OCI-LY7 (cell line): ENCODE measurements at regions not wholly inside any gene's neighbourhood (a gene's known extent, or its start where the extent isn't known, plus 50 kb on each side); places are given as distances from the start of the nearest gene placed in this dataset.

Experiments
- BruUV-seq: library from RNA; stranded (reverse); fragments of 400-500 nt; replicated peaks from 2 replicates; lab custom pipeline; 2021; lab: Mats Ljungman, UMichigan
- CTCF ChIA-PET: fragments of 300-600 bp; sonication (Branson Sonifier 250); formaldehyde crosslinking; loops from one replicate; lab custom pipeline; 2022; ENCODE audit warnings: antibody characterized with exemption; ENCODE audit not compliant: unreplicated experiment; lab: Charles Lee
- POLR2A ChIA-PET: fragments of 300-600 bp; sonication (Branson Sonifier 250); formaldehyde crosslinking; loops from one replicate; lab custom pipeline; 2022; ENCODE audit warnings: antibody characterized with exemption; lab: Charles Lee
- DNase-seq: peaks from one replicate; pipeline ENCODE4 v3.0.0-alpha.2; 2015; ENCODE audit warnings: low spot score
- H2AFZ ChIP-seq: fragments of 200-600 bp; sonication (generic), shearing (Covaris generic); 2 replicates; pipeline ENCODE4 v1.6.1; 2014; ENCODE audit warnings: mild to moderate bottlenecking, antibody characterized with exemption, low read length, moderate library complexity
- H3K27ac ChIP-seq: fragments of 200-600 bp; sonication (generic); 2 replicates; pipeline ENCODE4 v1.5.1; 2014; ENCODE audit warnings: mixed run types, low read depth, mild to moderate bottlenecking, moderate library complexity, low read length, inconsistent platforms; ENCODE audit not compliant: poor library complexity, severe bottlenecking
- H3K36me3 ChIP-seq: fragments of 200-600 bp; sonication (generic); 2 replicates; pipeline ENCODE4 v1.6.1; 2014; ENCODE audit warnings: mild to moderate bottlenecking, antibody characterized with exemption, low read length, moderate library complexity, mixed read lengths; ENCODE audit not compliant: insufficient read depth
- H3K4me1 ChIP-seq: fragments of 200-600 bp; sonication (generic); 2 replicates; pipeline ENCODE4 v1.5.1; 2014; ENCODE audit warnings: mild to moderate bottlenecking, low read length; ENCODE audit not compliant: insufficient read depth, poor library complexity, severe bottlenecking
- H3K4me2 ChIP-seq: fragments of 200-600 bp; sonication (generic); 2 replicates; pipeline ENCODE4 v1.6.1; 2014; ENCODE audit warnings: mild to moderate bottlenecking, low read length
- H3K4me3 ChIP-seq: fragments of 200-600 bp; sonication (generic); 2 replicates; pipeline ENCODE4 v1.5.1; 2014; ENCODE audit warnings: mild to moderate bottlenecking, low read depth, low read length; ENCODE audit not compliant: poor library complexity, severe bottlenecking
- H3K79me2 ChIP-seq: fragments of 200-600 bp; sonication (generic); 2 replicates; pipeline ENCODE4 v1.6.1; 2016; ENCODE audit warnings: low read depth, mild to moderate bottlenecking, low read length, moderate library complexity, mixed read lengths; ENCODE audit not compliant: insufficient read depth
- H3K9me2 ChIP-seq: fragments of 200-600 bp; sonication (generic); 2 replicates; pipeline ENCODE4 v1.6.1; 2016; ENCODE audit warnings: mild to moderate bottlenecking, low read length, mixed read lengths; ENCODE audit not compliant: insufficient read depth
- H3K9me3 ChIP-seq: fragments of 200-600 bp; sonication (generic); 2 replicates; pipeline ENCODE4 v1.6.1; 2014; ENCODE audit warnings: mild to moderate bottlenecking, mixed run types, low read length, mixed read lengths
- H4K20me1 ChIP-seq: fragments of 200-600 bp; sonication (generic); 2 replicates; pipeline ENCODE4 v1.6.1; 2014; ENCODE audit warnings: mild to moderate bottlenecking, antibody characterized with exemption, low read length, moderate library complexity, mixed read lengths; ENCODE audit not compliant: insufficient read depth
- EZH2phosphoT487 ChIP-seq: fragments of 200-600 bp; sonication (generic); IDR thresholded peaks from 2 replicates; pipeline ENCODE4 v1.6.1; 2018; ENCODE audit warnings: low read depth, borderline replicate concordance, mild to moderate bottlenecking, mixed run types, antibody characterized with exemption, low read length, moderate library complexity, mixed read lengths
- intact Hi-C: fragments of 100-400 bp; cut with micrococcal nuclease; formaldehyde crosslinking; loops from one replicate; pipeline ENCODE4 v1.10.0; 2022; ENCODE audit not compliant: unreplicated experiment
- TF ChIP-seq, protein P1 (sequence below): fragments of 200-600 bp; sonication (generic); conservative IDR thresholded peaks from 2 replicates; pipeline ENCODE4 v1.5.1; 2014; ENCODE audit warnings: mild to moderate bottlenecking, antibody characterized with exemption, low read length, moderate library complexity, mixed read lengths

DNA sequence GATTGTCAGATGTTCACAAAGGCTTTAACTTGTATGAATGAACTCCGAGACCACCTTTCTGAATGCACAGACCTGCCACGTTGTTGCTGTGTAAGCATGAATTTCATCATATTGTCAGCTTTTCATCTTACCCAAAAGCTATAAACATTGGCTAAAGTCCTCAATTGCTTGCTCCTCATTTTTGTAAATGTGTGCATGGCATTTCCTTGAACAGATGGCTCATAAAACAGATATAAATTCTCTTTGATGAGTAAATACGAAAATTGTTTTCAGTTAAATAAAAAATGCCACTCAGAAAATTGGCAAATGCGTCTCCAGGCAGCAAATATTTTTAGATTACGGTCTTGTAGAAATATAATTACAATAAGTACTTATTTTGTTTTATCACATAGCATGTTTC lies 226.0 kb upstream of the NDN start:
- CTCF ChIA-PET: no interaction called here

DNA sequence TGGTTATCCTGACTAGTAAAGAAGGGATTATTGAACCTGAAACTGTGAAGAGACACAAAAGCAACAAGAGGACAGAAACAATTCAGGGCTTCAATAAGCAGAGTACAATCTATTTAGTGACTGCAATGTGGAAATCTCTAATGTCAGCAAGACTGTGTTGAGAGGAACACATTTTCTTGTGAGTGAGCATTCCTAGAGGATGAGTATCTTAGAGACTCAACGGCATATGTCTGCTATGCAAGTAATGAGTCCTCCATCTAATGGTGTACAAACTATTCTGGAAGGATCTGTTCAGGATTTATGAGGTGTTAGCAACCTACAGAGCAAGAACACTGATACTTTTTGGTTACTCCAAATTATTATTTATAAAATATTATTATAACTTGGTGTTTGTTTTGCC lies 226.5 kb upstream of the NDN start:
- intact Hi-C loops: no loop called here
- Histone ChIP-seq H3K4me2 (no peak overlapping the region), H3K4me1 (no peaks in the 10 kb centered on the region), H3K4me3 (no peak overlapping the region), H3K9me2 (no peaks in the 10 kb centered on the region), H3K79me2 (no peaks in the 10 kb centered on the region), H4K20me1 (no peaks in the 10 kb centered on the region), H2AFZ (no peak overlapping the region), H3K36me3 (no peaks in the 10 kb centered on the region), H3K9me3 (no peaks in the 10 kb centered on the region), H3K27ac (no peak overlapping the region)
- ChIA-PET CTCF (no interaction called here), POLR2A (no interaction called here)
- no TSS peak for BruUV-seq
- no peak for DNase-seq
- TF ChIP-seq EZH2phosphoT487: no peak
- TF ChIP-seq, protein P1, sequence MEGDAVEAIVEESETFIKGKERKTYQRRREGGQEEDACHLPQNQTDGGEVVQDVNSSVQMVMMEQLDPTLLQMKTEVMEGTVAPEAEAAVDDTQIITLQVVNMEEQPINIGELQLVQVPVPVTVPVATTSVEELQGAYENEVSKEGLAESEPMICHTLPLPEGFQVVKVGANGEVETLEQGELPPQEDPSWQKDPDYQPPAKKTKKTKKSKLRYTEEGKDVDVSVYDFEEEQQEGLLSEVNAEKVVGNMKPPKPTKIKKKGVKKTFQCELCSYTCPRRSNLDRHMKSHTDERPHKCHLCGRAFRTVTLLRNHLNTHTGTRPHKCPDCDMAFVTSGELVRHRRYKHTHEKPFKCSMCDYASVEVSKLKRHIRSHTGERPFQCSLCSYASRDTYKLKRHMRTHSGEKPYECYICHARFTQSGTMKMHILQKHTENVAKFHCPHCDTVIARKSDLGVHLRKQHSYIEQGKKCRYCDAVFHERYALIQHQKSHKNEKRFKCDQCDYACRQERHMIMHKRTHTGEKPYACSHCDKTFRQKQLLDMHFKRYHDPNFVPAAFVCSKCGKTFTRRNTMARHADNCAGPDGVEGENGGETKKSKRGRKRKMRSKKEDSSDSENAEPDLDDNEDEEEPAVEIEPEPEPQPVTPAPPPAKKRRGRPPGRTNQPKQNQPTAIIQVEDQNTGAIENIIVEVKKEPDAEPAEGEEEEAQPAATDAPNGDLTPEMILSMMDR: no peak

More for the DNA sequence above, 226.0 kb upstream of the NDN start:
- no peak overlapping the region for H3K4me3 ChIP-seq
- DNase-seq: no peak
- H3K36me3 ChIP-seq: no peaks in the 10 kb centered on the region
- no peak overlapping the region for H3K4me2 ChIP-seq
- no peak overlapping the region for H3K27ac ChIP-seq
- H3K9me2 ChIP-seq: no peaks in the 10 kb centered on the region
- no peaks in the 10 kb centered on the region for H3K4me1 ChIP-seq
- no peak for TF ChIP-seq EZH2phosphoT487
- TF ChIP-seq, protein P1: no peak
- no peak overlapping the region for H2AFZ ChIP-seq
- BruUV-seq: no TSS peak
- no peaks in the 10 kb centered on the region for H4K20me1 ChIP-seq
- no peaks in the 10 kb centered on the region for H3K9me3 ChIP-seq
- intact Hi-C loops: no loop called here
- no peaks in the 10 kb centered on the region for H3K79me2 ChIP-seq
- POLR2A ChIA-PET: no interaction called here

DNA sequence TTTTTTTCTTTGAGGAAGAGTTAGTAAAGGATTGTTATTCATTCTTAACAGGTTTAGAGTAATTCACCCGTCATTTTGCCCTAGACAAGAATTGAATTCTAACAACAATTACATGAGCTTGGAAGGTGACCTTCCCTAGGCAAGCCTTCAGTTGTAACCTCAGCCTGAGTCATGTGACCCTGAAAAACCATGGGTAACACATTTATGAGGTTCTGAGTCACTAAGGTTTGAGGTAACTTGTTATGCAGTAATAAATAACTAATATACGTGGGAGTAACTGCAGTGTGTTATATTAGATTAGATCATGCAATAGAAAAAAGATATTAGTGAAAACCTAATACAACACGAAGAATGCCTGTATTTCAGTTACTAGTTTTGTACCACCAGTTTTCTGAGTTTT lies 237.6 kb upstream of the NDN start:
- Histone ChIP-seq H3K4me2 (no peak overlapping the region), H4K20me1 (no peaks in the 10 kb centered on the region), H3K4me3 (no peak overlapping the region), H3K9me3 (peaks cover 9% of the 10 kb centered on the region), H2AFZ (no peak overlapping the region), H3K9me2 (no peaks in the 10 kb centered on the region), H3K36me3 (no peaks in the 10 kb centered on the region), H3K27ac (no peak overlapping the region), H3K79me2 (no peaks in the 10 kb centered on the region), H3K4me1 (no peaks in the 10 kb centered on the region)
- BruUV-seq: no TSS peak
- TF ChIP-seq, protein P1: no peak
- TF ChIP-seq EZH2phosphoT487: no peak
- CTCF ChIA-PET: no interaction called here
- no peak for DNase-seq
- intact Hi-C loops: no loop called here
- POLR2A ChIA-PET: no interaction called here
